ENCODE measurements at regions not wholly inside any gene's neighbourhood (a gene's known extent, or its start where the extent isn't known, plus 50 kb on each side); places are given as distances from the start of the nearest gene placed in this dataset.

- no peak overlapping the region for H3K4me3 ChIP-seq
- no peak for TF ChIP-seq CTCF (IDR thresholded peaks at IDR 0.05)
- no peak overlapping the region for H3K27ac ChIP-seq
Observed at GRCh38 chr10:125482108-125482507, 200.9 kb downstream of the TEX36 start.

GRCh38 chr10:125479059-125479458, 203.9 kb downstream of the TEX36 start:
- no peak for DNase-seq (ENCODE audit: low spot score)
- Histone ChIP-seq H3K27ac (no peak overlapping the region), H3K4me3 (no peak overlapping the region)
- TF ChIP-seq CTCF (IDR thresholded peaks at IDR 0.05): no peak

More at GRCh38 chr10:125482108-125482507, 200.9 kb downstream of the TEX36 start:
- no peak for DNase-seq (ENCODE audit: low spot score)

GRCh38 chr10:125475815-125476214, 207.1 kb downstream of the TEX36 start:
- no peak for TF ChIP-seq CTCF (IDR thresholded peaks at IDR 0.05)
- Histone ChIP-seq H3K27ac (no peak overlapping the region), H3K4me3 (no peak overlapping the region)
- DNase-seq (ENCODE audit: low spot score): no peak

- no peak overlapping the region for H3K4me3 ChIP-seq
- TF ChIP-seq CTCF (IDR thresholded peaks at IDR 0.05): no peak
- DNase-seq (ENCODE audit: low spot score): no peak
- H3K27ac ChIP-seq: no peak overlapping the region
Observed at GRCh38 chr10:125473143-125473793, 209.7 kb downstream of the TEX36 start.

- no peak overlapping the region for H3K4me3 ChIP-seq
- no peak for TF ChIP-seq CTCF (IDR thresholded peaks at IDR 0.05)
- H3K27ac ChIP-seq: no peak overlapping the region
- DNase-seq (ENCODE audit: low spot score): no peak
Observed at GRCh38 chr10:125472010-125472607, 210.9 kb downstream of the TEX36 start.

- DNase-seq (ENCODE audit: low spot score): no peak
- no peak overlapping the region for H3K27ac ChIP-seq
- TF ChIP-seq CTCF (IDR thresholded peaks at IDR 0.05): no peak
- H3K4me3 ChIP-seq: no peak overlapping the region
Observed at GRCh38 chr10:125468278-125468677, 214.7 kb downstream of the TEX36 start.

- no peak overlapping the region for H3K4me3 ChIP-seq
- H3K27ac ChIP-seq: no peak overlapping the region
Observed at GRCh38 chr10:125466685-125467084, 216.3 kb downstream of the TEX36 start.

More at GRCh38 chr10:125466685-125467084, 216.3 kb downstream of the TEX36 start:
- no peak for TF ChIP-seq CTCF (IDR thresholded peaks at IDR 0.05)
- no peak for DNase-seq (ENCODE audit: low spot score)
